ENCODE measurements at regions not wholly inside any gene's neighbourhood (a gene's known extent, or its start where the extent isn't known, plus 50 kb on each side); places are given as distances from the start of the nearest gene placed in this dataset.

DNA sequence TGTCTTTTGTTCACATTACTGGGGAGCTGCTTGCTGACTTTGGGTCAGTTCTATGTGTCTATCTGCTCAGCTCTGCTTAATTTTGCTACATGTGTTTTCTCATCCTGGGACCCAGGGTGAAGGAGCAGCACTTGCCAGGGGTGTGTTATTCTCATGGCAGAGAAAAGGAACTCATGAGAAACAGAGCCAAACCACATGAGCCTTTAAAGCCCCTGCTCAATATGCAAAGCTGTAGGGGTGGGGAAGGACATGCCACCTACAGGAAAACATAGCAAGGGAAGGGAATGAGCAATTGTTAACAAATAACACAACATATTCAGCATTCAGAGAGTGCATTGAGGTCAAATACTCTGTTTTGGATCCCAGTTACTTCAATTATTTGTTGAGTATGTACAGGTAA, 290.9 kb downstream of the CDK5RAP2 start:
- Histone ChIP-seq H3K27ac (ENCODE audit: low read depth, low read length) (no peak overlapping the region), H3K27me3 (ENCODE audit: control insufficient read depth, insufficient read depth, low read length) (peaks cover 2% of the 10 kb centered on the region), H3K9me3 (ENCODE audit: control insufficient read depth, insufficient read depth, low read length) (no peaks in the 10 kb centered on the region), H3K4me3 (ENCODE audit: low read depth, low read length) (no peak overlapping the region)
- CTCF ChIA-PET: interaction anchor here (1.5 kb wide), 1 partner anchor 188 kb away, joined by 7 read pairs; no protein-coding TSS in a partner anchor
- DNase-seq (ENCODE audit: low read depth, low spot score): no peak
- TF ChIP-seq, protein P1, sequence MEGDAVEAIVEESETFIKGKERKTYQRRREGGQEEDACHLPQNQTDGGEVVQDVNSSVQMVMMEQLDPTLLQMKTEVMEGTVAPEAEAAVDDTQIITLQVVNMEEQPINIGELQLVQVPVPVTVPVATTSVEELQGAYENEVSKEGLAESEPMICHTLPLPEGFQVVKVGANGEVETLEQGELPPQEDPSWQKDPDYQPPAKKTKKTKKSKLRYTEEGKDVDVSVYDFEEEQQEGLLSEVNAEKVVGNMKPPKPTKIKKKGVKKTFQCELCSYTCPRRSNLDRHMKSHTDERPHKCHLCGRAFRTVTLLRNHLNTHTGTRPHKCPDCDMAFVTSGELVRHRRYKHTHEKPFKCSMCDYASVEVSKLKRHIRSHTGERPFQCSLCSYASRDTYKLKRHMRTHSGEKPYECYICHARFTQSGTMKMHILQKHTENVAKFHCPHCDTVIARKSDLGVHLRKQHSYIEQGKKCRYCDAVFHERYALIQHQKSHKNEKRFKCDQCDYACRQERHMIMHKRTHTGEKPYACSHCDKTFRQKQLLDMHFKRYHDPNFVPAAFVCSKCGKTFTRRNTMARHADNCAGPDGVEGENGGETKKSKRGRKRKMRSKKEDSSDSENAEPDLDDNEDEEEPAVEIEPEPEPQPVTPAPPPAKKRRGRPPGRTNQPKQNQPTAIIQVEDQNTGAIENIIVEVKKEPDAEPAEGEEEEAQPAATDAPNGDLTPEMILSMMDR (IDR thresholded peaks at IDR 0.05; ENCODE audit: low read depth, low read length): no peak
- POLR2A ChIA-PET: no interaction called here

DNA sequence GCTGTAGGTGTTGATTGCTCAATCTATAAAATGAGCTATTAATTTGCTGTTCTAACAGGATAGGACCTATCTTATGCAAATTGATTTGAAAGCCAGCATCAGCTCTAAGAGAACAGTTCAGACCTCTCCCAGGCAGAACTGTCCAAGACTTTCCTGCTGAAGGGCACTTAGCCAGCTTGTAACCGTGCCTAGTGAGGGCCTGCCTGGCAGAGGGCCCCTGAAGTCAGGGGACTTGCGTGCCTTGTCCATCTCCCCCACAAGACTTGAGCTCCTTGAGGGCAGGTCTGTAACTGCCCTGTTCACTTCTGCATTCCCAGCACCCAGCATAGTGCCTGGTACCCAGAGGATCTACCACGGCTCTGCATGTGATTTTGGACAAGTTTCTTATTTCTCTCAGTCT, 293.4 kb downstream of the CDK5RAP2 start:
- ChIA-PET CTCF (interaction anchor here (1.5 kb wide), 1 partner anchor 191 kb away, joined by 5 read pairs; no protein-coding TSS in a partner anchor), POLR2A (no interaction called here)
- no peak overlapping the region for H3K27ac ChIP-seq (ENCODE audit: low read depth, low read length)
- TF ChIP-seq, protein P1 (IDR thresholded peaks at IDR 0.05; ENCODE audit: low read depth, low read length): no peak
- no peak overlapping the region for H3K4me3 ChIP-seq (ENCODE audit: low read depth, low read length)
- no peak for DNase-seq (ENCODE audit: low read depth, low spot score)
- no peaks in the 10 kb centered on the region for H3K9me3 ChIP-seq (ENCODE audit: control insufficient read depth, insufficient read depth, low read length)
- no peaks in the 10 kb centered on the region for H3K27me3 ChIP-seq (ENCODE audit: control insufficient read depth, insufficient read depth, low read length)

DNA sequence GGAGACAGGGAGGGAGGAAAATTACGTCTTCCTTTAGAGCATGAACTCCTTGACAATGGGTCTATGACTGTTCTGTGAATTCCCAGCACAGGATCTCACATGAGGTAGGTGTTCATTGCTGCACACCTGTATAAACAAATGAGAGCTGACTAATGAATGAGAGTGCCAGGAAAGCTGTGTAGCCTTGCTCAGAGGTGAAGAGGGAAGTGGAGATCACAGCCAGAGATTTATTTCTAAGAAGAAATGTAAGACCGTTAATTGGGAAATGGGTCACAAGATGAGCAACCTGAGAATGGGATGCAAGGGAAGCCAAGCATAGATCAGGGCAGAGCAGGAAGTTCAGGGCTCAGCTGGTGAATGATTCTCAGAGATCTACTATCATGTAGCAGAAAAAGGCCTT, 295.1 kb downstream of the CDK5RAP2 start:
- no peaks in the 10 kb centered on the region for H3K9me3 ChIP-seq (ENCODE audit: control insufficient read depth, insufficient read depth, low read length)
- POLR2A ChIA-PET: no interaction called here
- no peak for DNase-seq (ENCODE audit: low read depth, low spot score)
- TF ChIP-seq, protein P1 (IDR thresholded peaks at IDR 0.05; ENCODE audit: low read depth, low read length): no peak
- no peak overlapping the region for H3K27ac ChIP-seq (ENCODE audit: low read depth, low read length)
- no peaks in the 10 kb centered on the region for H3K27me3 ChIP-seq (ENCODE audit: control insufficient read depth, insufficient read depth, low read length)
- H3K4me3 ChIP-seq (ENCODE audit: low read depth, low read length): no peak overlapping the region
- CTCF ChIA-PET: no interaction called here

DNA sequence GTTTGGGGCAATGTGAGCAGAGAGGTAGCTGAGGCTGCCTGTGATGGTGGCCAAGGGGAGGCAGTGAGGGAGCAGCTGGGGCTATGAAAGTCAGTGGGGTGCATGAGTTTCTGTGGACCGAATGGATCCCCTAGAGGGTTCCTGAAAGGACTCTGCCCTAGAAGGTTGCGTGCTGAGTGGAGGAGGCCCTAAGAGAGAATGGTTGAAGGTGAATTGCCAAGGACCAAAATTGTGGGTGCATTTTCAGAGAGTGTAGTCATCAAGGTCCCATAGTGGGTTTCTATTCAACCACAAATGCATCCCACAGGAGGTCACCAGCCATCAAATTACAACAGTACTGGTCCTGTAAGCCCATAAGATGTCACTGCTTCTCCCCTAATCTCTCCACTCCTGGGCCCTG, 298.3 kb downstream of the CDK5RAP2 start:
- no peak overlapping the region for H3K27ac ChIP-seq (ENCODE audit: low read depth, low read length)
- H3K9me3 ChIP-seq (ENCODE audit: control insufficient read depth, insufficient read depth, low read length): no peaks in the 10 kb centered on the region
- TF ChIP-seq, protein P1 (IDR thresholded peaks at IDR 0.05; ENCODE audit: low read depth, low read length): no peak
- no peaks in the 10 kb centered on the region for H3K27me3 ChIP-seq (ENCODE audit: control insufficient read depth, insufficient read depth, low read length)
- ChIA-PET POLR2A (no interaction called here), CTCF (no interaction called here)
- DNase-seq (ENCODE audit: low read depth, low spot score): no peak
- H3K4me3 ChIP-seq (ENCODE audit: low read depth, low read length): no peak overlapping the region

DNA sequence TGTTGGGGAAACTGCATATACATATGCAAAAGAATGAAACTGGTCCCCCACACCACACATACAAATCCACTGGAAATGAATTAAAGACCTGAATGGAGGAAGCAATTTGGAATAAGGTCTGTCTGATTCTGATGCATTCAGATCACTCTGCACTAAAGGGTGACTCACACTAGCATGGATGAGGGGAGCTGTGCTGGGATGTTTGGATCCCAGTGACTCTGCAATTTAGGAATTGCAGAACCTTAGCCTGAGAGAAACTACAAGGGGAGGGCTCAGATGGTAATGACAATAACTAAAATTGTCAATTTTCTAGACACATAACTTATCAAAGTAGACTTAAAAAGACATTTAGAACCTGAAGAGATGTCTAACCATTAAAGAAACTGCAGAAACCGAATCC, 312.0 kb downstream of the CDK5RAP2 start:
- ChIA-PET POLR2A (no interaction called here), CTCF (no interaction called here)
- no peak for DNase-seq (ENCODE audit: low read depth, low spot score)
- H3K9me3 ChIP-seq (ENCODE audit: control insufficient read depth, insufficient read depth, low read length): no peaks in the 10 kb centered on the region
- no peaks in the 10 kb centered on the region for H3K27me3 ChIP-seq (ENCODE audit: control insufficient read depth, insufficient read depth, low read length)
- TF ChIP-seq, protein P1 (IDR thresholded peaks at IDR 0.05; ENCODE audit: low read depth, low read length): no peak
- no peak overlapping the region for H3K27ac ChIP-seq (ENCODE audit: low read depth, low read length)
- H3K4me3 ChIP-seq (ENCODE audit: low read depth, low read length): no peak overlapping the region

All from AG04450 (cell line).